ENCODE measurements at regions not wholly inside any gene's neighbourhood (a gene's known extent, or its start where the extent isn't known, plus 50 kb on each side); places are given as distances from the start of the nearest gene placed in this dataset.
"Not testable (repeated sequence)": the region's sequence is repeated elsewhere in the genome, so short reads cannot be mapped to it uniquely, and the experiment has no call there.

- Mint-ChIP-seq H3K36me3 (ENCODE audit: low read depth) (no peaks in the 10 kb centered on the region), H3K4me3 (ENCODE audit: low read depth) (no peak overlapping the region), H3K9me3 (no peaks in the 10 kb centered on the region), H3K27me3 (ENCODE audit: low read depth) (peaks cover 2% of the 10 kb centered on the region), H3K4me1 (ENCODE audit: low read depth) (no peaks in the 10 kb centered on the region), H3K27ac (no peak overlapping the region)
- intact Hi-C loops (cut with micrococcal nuclease): no loop called here
- no peak for DNase-seq (ENCODE audit: low spot score)
These were observed 83.5 kb upstream of the PROKR2 start for GRCh38 chr20:5400164-5400762.

GRCh38 chr20:5397393-5397792, 80.6 kb upstream of the PROKR2 start:
- no peaks in the 10 kb centered on the region for H3K9me3 Mint-ChIP-seq

GRCh38 chr20:5395932-5396727, 79.4 kb upstream of the PROKR2 start:
- Mint-ChIP-seq H3K4me3 (ENCODE audit: low read depth) (no peak overlapping the region), H3K4me1 (ENCODE audit: low read depth) (no peaks in the 10 kb centered on the region), H3K27ac (no peak overlapping the region), H3K9me3 (no peaks in the 10 kb centered on the region), H3K27me3 (ENCODE audit: low read depth) (peaks cover 5% of the 10 kb centered on the region), H3K36me3 (ENCODE audit: low read depth) (no peaks in the 10 kb centered on the region)
- intact Hi-C loops (cut with micrococcal nuclease): no loop called here
- no peak for DNase-seq (ENCODE audit: low spot score)

More at GRCh38 chr20:5397393-5397792, 80.6 kb upstream of the PROKR2 start:
- intact Hi-C loops (cut with micrococcal nuclease): no loop called here
- H3K27me3 Mint-ChIP-seq (ENCODE audit: low read depth): peaks cover 4% of the 10 kb centered on the region
- H3K27ac Mint-ChIP-seq: no peak overlapping the region
- no peak overlapping the region for H3K4me3 Mint-ChIP-seq (ENCODE audit: low read depth)
- DNase-seq (ENCODE audit: low spot score): no peak
- no peaks in the 10 kb centered on the region for H3K36me3 Mint-ChIP-seq (ENCODE audit: low read depth)
- no peaks in the 10 kb centered on the region for H3K4me1 Mint-ChIP-seq (ENCODE audit: low read depth)

GRCh38 chr20:5393218-5393870, 76.6 kb upstream of the PROKR2 start:
- no peaks in the 10 kb centered on the region for H3K36me3 Mint-ChIP-seq (ENCODE audit: low read depth)
- no peak overlapping the region for H3K27ac Mint-ChIP-seq
- no peak for DNase-seq (ENCODE audit: low spot score)
- H3K4me3 Mint-ChIP-seq (ENCODE audit: low read depth): no peak overlapping the region
- H3K27me3 Mint-ChIP-seq (ENCODE audit: low read depth): peaks cover 14% of the 10 kb centered on the region
- no peaks in the 10 kb centered on the region for H3K4me1 Mint-ChIP-seq (ENCODE audit: low read depth)
- intact Hi-C loops (cut with micrococcal nuclease): no loop called here
- H3K9me3 Mint-ChIP-seq: no peaks in the 10 kb centered on the region

- Mint-ChIP-seq H3K9me3 (no peaks in the 10 kb centered on the region), H3K27me3 (ENCODE audit: low read depth) (peaks cover 18% of the 10 kb centered on the region)
- DNase-seq (ENCODE audit: low spot score): no peak
These were observed 74.0 kb upstream of the PROKR2 start for GRCh38 chr20:5390720-5391119.

GRCh38 chr20:5386846-5387245, 70.1 kb upstream of the PROKR2 start:
- H3K4me1 Mint-ChIP-seq (ENCODE audit: low read depth); H3K4me3 Mint-ChIP-seq (ENCODE audit: low read depth); H3K27ac Mint-ChIP-seq; DNase-seq (ENCODE audit: low spot score); H3K9me3 Mint-ChIP-seq; intact Hi-C loops (cut with micrococcal nuclease); H3K36me3 Mint-ChIP-seq (ENCODE audit: low read depth): not testable (repeated sequence)
- H3K27me3 Mint-ChIP-seq (ENCODE audit: low read depth): peaks cover 16% of the 10 kb centered on the region

More at GRCh38 chr20:5390720-5391119, 74.0 kb upstream of the PROKR2 start:
- intact Hi-C loops (cut with micrococcal nuclease): no loop called here
- Mint-ChIP-seq H3K36me3 (ENCODE audit: low read depth) (no peaks in the 10 kb centered on the region), H3K27ac (no peak overlapping the region), H3K4me3 (ENCODE audit: low read depth) (no peak overlapping the region), H3K4me1 (ENCODE audit: low read depth) (no peaks in the 10 kb centered on the region)

- H3K27me3 Mint-ChIP-seq (ENCODE audit: low read depth): not testable (repeated sequence)
These were observed 64.8 kb upstream of the PROKR2 start for GRCh38 chr20:5381527-5381926.

GRCh38 chr20:5377484-5377883, 60.7 kb upstream of the PROKR2 start:
- H3K36me3 Mint-ChIP-seq (ENCODE audit: low read depth): no peaks in the 10 kb centered on the region
- H3K4me1 Mint-ChIP-seq (ENCODE audit: low read depth): no peaks in the 10 kb centered on the region
- no peak overlapping the region for H3K4me3 Mint-ChIP-seq (ENCODE audit: low read depth)
- no peak overlapping the region for H3K27ac Mint-ChIP-seq
- no peaks in the 10 kb centered on the region for H3K9me3 Mint-ChIP-seq
- intact Hi-C loops (cut with micrococcal nuclease): no loop called here
- H3K27me3 Mint-ChIP-seq (ENCODE audit: low read depth): peaks cover 2% of the 10 kb centered on the region
- no peak for DNase-seq (ENCODE audit: low spot score)

More at GRCh38 chr20:5381527-5381926, 64.8 kb upstream of the PROKR2 start:
- DNase-seq (ENCODE audit: low spot score); H3K36me3 Mint-ChIP-seq (ENCODE audit: low read depth); H3K9me3 Mint-ChIP-seq; H3K4me1 Mint-ChIP-seq (ENCODE audit: low read depth); intact Hi-C loops (cut with micrococcal nuclease); H3K4me3 Mint-ChIP-seq (ENCODE audit: low read depth); H3K27ac Mint-ChIP-seq: not testable (repeated sequence)

- Mint-ChIP-seq H3K4me1 (ENCODE audit: low read depth) (no peaks in the 10 kb centered on the region), H3K9me3 (no peaks in the 10 kb centered on the region), H3K4me3 (ENCODE audit: low read depth) (no peak overlapping the region), H3K27ac (no peak overlapping the region), H3K27me3 (ENCODE audit: low read depth) (no peaks in the 10 kb centered on the region), H3K36me3 (ENCODE audit: low read depth) (no peaks in the 10 kb centered on the region)
- no peak for DNase-seq (ENCODE audit: low spot score)
- intact Hi-C loops (cut with micrococcal nuclease): no loop called here
These were observed 59.5 kb upstream of the PROKR2 start for GRCh38 chr20:5376228-5376627.

- H3K27me3 Mint-ChIP-seq (ENCODE audit: low read depth): peaks cover 1% of the 10 kb centered on the region
- no peak overlapping the region for H3K4me3 Mint-ChIP-seq (ENCODE audit: low read depth)
- peaks cover 7% of the 10 kb centered on the region for H3K4me1 Mint-ChIP-seq (ENCODE audit: low read depth)
- H3K27ac Mint-ChIP-seq: no peak overlapping the region
- no peak for DNase-seq (ENCODE audit: low spot score)
- H3K9me3 Mint-ChIP-seq: no peaks in the 10 kb centered on the region
- intact Hi-C loops (cut with micrococcal nuclease): no loop called here
- no peaks in the 10 kb centered on the region for H3K36me3 Mint-ChIP-seq (ENCODE audit: low read depth)
These were observed 57.4 kb upstream of the PROKR2 start for GRCh38 chr20:5374171-5374570.

- no peak for DNase-seq (ENCODE audit: low spot score)
- Mint-ChIP-seq H3K4me3 (ENCODE audit: low read depth) (no peak overlapping the region), H3K27me3 (ENCODE audit: low read depth) (peaks cover 1% of the 10 kb centered on the region), H3K36me3 (ENCODE audit: low read depth) (no peaks in the 10 kb centered on the region), H3K4me1 (ENCODE audit: low read depth) (peaks cover 11% of the 10 kb centered on the region), H3K9me3 (no peaks in the 10 kb centered on the region), H3K27ac (no peak overlapping the region)
- intact Hi-C loops (cut with micrococcal nuclease): no loop called here
These were observed 55.6 kb upstream of the PROKR2 start for GRCh38 chr20:5372371-5372770.

GRCh38 chr20:5369629-5370028, 52.9 kb upstream of the PROKR2 start:
- no peaks in the 10 kb centered on the region for H3K36me3 Mint-ChIP-seq (ENCODE audit: low read depth)
- peaks cover 1% of the 10 kb centered on the region for H3K27me3 Mint-ChIP-seq (ENCODE audit: low read depth)
- DNase-seq (ENCODE audit: low spot score): no peak
- H3K4me1 Mint-ChIP-seq (ENCODE audit: low read depth): peaks cover 14% of the 10 kb centered on the region
- intact Hi-C loops (cut with micrococcal nuclease): loop anchor here (1.0 kb wide), 1 partner anchor 15 kb away; no protein-coding TSS in a partner anchor
- H3K4me3 Mint-ChIP-seq (ENCODE audit: low read depth): no peak overlapping the region
- H3K9me3 Mint-ChIP-seq: peaks cover 11% of the 10 kb centered on the region
- no peak overlapping the region for H3K27ac Mint-ChIP-seq
